Neutrophil (primary cell): ENCODE measurements at regions not wholly inside any gene's neighbourhood (a gene's known extent, or its start where the extent isn't known, plus 50 kb on each side); places are given as distances from the start of the nearest gene placed in this dataset.

ENCODE experiments used
- H3K27ac ChIP-seq: fragments of 200-600 bp; sonication (generic); 2 replicates; pipeline ENCODE4 v1.5.1; 2016; ENCODE audit warnings: mild to moderate bottlenecking, moderate library complexity
- H3K27me3 ChIP-seq: fragments of 200-600 bp; sonication (generic); 2 replicates; pipeline ENCODE4 v1.6.0; 2016; ENCODE audit warnings: mild to moderate bottlenecking
- H3K36me3 ChIP-seq: fragments of 200-600 bp; sonication (generic); 2 replicates; pipeline ENCODE4 v1.5.1; 2017
- H3K4me1 ChIP-seq, 2 experiments: fragments of 200-600 bp in 1 of 2; sonication (generic) in 1 of 2; 1 replicate in 1 of 2; 2 replicates in 1 of 2; pipeline versions ENCODE4 v1.5.1 to v1.6.1; 2013 to 2016; ENCODE audit warnings: low read depth in 1 of 2, low read length in 1 of 2, mild to moderate bottlenecking in 1 of 2, moderate library complexity in 1 of 2; ENCODE audit not compliant: control insufficient read depth in 1 of 2, insufficient read depth in 1 of 2
- H3K4me3 ChIP-seq, 2 experiments: fragments of 200-600 bp in 1 of 2; sonication (generic) in 1 of 2; 1 replicate in 1 of 2; 2 replicates in 1 of 2; pipeline ENCODE4 v1.5.1; 2013 to 2016; ENCODE audit warnings: low read depth in 1 of 2, low read length in 1 of 2, mild to moderate bottlenecking in 1 of 2, moderate library complexity in 1 of 2
- H3K9me3 ChIP-seq: fragments of 200-600 bp; sonication (generic); 2 replicates; pipeline ENCODE4 v1.5.1; 2016
- TF ChIP-seq, protein P1 (sequence below): fragments of 200-600 bp; sonication (generic); IDR thresholded peaks from 2 replicates; pipeline ENCODE4 v1.5.1; 2016; ENCODE audit warnings: antibody characterized with exemption

DNA sequence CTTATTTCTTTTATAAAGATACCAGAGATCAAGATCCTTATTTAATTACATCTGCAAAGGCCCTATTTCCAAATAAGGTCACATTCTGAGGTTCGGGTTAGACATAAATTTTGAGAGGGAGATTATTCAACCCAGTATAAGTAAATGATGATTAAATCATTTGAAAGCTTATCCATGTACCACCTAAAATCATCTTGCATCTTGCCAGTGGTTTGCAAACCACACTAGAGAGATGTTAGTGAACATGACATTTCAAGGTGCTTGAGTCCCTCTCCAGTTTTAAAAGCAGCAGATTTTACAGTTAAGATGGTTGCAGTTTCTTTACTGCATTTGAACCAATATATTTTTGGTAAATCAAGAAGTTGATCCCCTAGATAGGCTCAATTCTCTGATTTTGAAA, 49.9 kb upstream of the TMPO start:
- H3K27ac ChIP-seq = no peak overlapping the region
- H3K9me3 ChIP-seq = no peaks in the 10 kb centered on the region
- no peak overlapping the region for H3K4me3 ChIP-seq
- H3K36me3 ChIP-seq = no peaks in the 10 kb centered on the region
- H3K27me3 ChIP-seq = peaks cover 55% of the 10 kb centered on the region
- TF ChIP-seq, protein P1, sequence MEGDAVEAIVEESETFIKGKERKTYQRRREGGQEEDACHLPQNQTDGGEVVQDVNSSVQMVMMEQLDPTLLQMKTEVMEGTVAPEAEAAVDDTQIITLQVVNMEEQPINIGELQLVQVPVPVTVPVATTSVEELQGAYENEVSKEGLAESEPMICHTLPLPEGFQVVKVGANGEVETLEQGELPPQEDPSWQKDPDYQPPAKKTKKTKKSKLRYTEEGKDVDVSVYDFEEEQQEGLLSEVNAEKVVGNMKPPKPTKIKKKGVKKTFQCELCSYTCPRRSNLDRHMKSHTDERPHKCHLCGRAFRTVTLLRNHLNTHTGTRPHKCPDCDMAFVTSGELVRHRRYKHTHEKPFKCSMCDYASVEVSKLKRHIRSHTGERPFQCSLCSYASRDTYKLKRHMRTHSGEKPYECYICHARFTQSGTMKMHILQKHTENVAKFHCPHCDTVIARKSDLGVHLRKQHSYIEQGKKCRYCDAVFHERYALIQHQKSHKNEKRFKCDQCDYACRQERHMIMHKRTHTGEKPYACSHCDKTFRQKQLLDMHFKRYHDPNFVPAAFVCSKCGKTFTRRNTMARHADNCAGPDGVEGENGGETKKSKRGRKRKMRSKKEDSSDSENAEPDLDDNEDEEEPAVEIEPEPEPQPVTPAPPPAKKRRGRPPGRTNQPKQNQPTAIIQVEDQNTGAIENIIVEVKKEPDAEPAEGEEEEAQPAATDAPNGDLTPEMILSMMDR = no peak
- peaks cover 55 to 66% of the 10 kb centered on the region in 2 experiments for H3K4me1 ChIP-seq
